GM06990 (cell line): ENCODE measurements at regions not wholly inside any gene's neighbourhood (a gene's known extent, or its start where the extent isn't known, plus 50 kb on each side); places are given as distances from the start of the nearest gene placed in this dataset.

Experiments
- DNase-seq: peaks from one replicate; pipeline ENCODE4 v3.0.0-alpha.2; 2011; ENCODE audit not compliant: insufficient read length; ENCODE audit errors: extremely low read depth
- H3K27me3 ChIP-seq: replicated peaks from 2 replicates; pipeline ENCODE4 v1.6.0; 2011; ENCODE audit warnings: low read length; ENCODE audit not compliant: control insufficient read depth, insufficient read depth
- H3K36me3 ChIP-seq: 2 replicates; pipeline ENCODE4 v1.5.1; 2011; ENCODE audit warnings: low read length; ENCODE audit not compliant: control insufficient read depth, insufficient read depth
- H3K4me3 ChIP-seq: replicated peaks from 2 replicates; pipeline ENCODE4 v1.5.1; 2011; ENCODE audit warnings: low read depth, mild to moderate bottlenecking, control low read depth, low read length
- TF ChIP-seq, protein P1 (sequence below): IDR thresholded peaks from 2 replicates; pipeline ENCODE4 v1.5.1; 2011; ENCODE audit warnings: low read length, control low read depth, mild to moderate bottlenecking, inconsistent platforms; ENCODE audit not compliant: insufficient read depth, poor library complexity, severe bottlenecking

DNA sequence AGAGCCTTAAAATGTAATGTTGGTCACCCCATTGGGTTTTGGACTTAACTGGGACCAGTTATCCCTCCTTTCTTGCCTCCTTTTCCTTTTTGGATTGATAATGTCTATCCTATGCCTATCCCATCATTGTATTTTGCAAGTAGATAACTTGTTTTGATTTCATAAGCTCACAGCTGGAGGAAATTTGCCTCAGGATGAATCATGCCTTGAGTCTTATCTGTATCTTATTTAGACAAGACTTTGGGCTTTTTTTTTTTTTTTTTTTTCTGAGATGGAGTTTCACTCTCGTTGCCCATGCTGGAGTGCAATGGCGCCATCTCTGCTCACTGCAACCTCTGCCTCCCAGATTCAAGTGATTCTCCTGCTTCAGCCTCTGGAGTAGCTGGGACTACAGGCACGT is 443.3 kb downstream of the DNAH5 start:
- DNase-seq: no peak
- no peaks in the 10 kb centered on the region for H3K27me3 ChIP-seq

DNA sequence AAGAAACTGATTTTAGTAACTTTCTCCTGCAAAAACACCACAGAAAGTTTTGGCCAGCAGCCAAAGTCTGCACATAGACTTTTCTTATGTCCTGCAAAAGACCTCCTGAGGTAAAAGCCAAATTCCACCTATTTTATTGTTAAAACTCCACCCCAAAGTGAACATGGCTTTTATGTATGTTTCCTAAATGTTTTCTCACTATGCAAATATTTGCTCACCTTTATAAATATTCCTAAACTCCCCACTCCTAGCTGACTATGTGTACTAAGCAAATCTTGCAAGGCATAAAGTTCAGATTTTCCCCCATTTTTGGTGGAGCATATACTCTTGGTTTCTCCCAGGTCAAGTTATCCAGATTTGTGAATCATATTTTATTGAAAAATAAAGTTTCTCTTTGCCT is 446.2 kb downstream of the DNAH5 start:
- DNase-seq: no peak
- no peaks in the 10 kb centered on the region for H3K36me3 ChIP-seq
- no peaks in the 10 kb centered on the region for H3K27me3 ChIP-seq
- H3K4me3 ChIP-seq: no peak overlapping the region
- TF ChIP-seq, protein P1, sequence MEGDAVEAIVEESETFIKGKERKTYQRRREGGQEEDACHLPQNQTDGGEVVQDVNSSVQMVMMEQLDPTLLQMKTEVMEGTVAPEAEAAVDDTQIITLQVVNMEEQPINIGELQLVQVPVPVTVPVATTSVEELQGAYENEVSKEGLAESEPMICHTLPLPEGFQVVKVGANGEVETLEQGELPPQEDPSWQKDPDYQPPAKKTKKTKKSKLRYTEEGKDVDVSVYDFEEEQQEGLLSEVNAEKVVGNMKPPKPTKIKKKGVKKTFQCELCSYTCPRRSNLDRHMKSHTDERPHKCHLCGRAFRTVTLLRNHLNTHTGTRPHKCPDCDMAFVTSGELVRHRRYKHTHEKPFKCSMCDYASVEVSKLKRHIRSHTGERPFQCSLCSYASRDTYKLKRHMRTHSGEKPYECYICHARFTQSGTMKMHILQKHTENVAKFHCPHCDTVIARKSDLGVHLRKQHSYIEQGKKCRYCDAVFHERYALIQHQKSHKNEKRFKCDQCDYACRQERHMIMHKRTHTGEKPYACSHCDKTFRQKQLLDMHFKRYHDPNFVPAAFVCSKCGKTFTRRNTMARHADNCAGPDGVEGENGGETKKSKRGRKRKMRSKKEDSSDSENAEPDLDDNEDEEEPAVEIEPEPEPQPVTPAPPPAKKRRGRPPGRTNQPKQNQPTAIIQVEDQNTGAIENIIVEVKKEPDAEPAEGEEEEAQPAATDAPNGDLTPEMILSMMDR: no peak

More for the DNA sequence above, 443.3 kb downstream of the DNAH5 start:
- TF ChIP-seq, protein P1: no peak
- no peak overlapping the region for H3K4me3 ChIP-seq
- H3K36me3 ChIP-seq: no peaks in the 10 kb centered on the region

DNA sequence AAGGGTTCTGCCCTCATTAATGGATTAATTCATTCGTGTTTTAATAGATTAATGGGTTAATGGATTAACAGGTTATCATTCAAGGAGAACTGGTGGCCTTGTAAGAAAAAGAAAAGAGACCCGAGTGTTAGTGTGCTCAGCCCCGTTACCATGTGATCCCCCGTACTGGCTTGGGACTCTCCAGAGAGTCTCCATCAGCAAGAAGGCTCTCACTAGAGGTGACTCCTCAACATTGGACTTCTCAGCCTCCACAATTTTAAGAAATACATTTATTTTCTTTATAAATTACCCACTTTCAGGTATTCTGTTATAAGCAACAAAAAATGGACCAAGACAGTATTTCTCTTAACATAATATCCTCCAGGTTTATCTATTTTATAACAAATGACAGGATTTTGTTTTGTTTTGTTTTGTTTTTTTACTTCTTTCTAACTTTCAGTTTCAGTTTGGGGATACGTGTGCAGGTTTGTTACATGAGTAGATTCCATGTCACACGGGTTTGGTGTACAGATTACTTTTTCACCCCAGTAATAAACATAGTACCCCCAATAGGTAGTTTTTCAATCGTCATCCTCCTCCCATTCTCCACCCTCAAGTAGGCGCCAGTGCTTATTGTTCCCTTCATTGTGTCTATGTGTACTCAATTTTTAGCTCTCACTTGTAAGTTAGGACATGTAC is 456.1 kb downstream of the DNAH5 start:
- Histone ChIP-seq H3K36me3 (no peaks in the 10 kb centered on the region), H3K27me3 (no peaks in the 10 kb centered on the region), H3K4me3 (no peak overlapping the region)
- no peak for DNase-seq
- TF ChIP-seq, protein P1: no peak

DNA sequence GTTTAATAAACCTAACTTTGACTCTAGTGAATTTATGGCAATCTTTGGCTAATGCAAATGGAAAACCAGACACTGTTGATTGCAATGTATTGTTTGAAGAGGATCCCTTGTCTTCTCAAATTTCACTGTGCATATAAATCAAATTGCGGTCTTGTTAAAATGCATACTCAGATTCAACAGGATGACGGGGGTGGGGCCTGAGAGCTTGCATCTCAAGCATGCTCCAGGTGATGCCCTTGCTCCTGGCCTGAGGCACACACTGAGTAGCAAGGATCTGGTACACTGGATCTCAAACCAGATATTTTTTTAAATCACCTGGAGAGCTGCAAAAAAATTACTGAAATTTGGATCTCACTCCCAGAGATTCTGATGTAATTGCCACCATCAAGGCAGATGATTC is 463.7 kb downstream of the DNAH5 start:
- no peak overlapping the region for H3K4me3 ChIP-seq
- no peak for DNase-seq
- TF ChIP-seq, protein P1: no peak
- no peaks in the 10 kb centered on the region for H3K36me3 ChIP-seq
- H3K27me3 ChIP-seq: no peaks in the 10 kb centered on the region

DNA sequence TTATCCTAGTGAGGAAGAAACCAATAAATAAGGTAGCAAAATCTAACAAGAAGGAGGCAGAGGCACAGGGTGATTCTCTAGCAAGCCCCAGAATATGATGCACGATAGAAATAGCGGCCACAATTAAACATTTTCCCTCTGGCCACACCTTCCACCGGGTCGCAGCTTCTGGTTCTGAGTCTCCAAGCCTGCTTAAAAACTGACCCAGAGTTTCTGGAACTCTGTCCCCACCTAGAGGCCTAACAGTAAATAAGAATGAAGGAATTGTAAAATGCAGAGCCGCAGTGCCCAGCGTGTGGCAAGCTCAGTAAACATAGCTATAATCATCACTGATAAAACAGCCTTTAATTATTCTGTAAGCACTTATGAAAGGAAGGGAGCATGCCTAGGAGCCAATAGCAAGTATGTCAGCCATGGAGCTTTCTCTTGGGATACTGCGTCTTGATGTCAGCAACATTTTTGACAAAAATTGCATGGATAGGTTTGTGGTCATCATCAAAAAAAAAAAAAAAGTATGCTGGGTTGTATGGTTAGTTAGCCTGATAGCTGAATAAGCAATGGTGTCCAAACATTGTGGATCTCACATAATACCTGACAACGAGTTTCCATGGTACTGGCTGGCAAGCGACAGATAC is 465.5 kb downstream of the DNAH5 start:
- Histone ChIP-seq H3K27me3 (no peaks in the 10 kb centered on the region), H3K36me3 (no peaks in the 10 kb centered on the region), H3K4me3 (no peak overlapping the region)
- TF ChIP-seq, protein P1: peak; percentile 33
- DNase-seq: no peak
